Neural cell (in vitro differentiated cells): ENCODE measurements at regions not wholly inside any gene's neighbourhood (a gene's known extent, or its start where the extent isn't known, plus 50 kb on each side); places are given as distances from the start of the nearest gene placed in this dataset.
"Not testable (repeated sequence)": the region's sequence is repeated elsewhere in the genome, so short reads cannot be mapped to it uniquely, and the experiment has no call there.

Experiments used
- H2AFZ ChIP-seq: fragments of 200-600, 300-800 bp; sonication (generic), shearing (Covaris generic); 2 replicates; pipeline ENCODE4 v1.6.0; 2014; ENCODE audit warnings: low read depth, mild to moderate bottlenecking, antibody characterized with exemption, low read length, moderate library complexity
- H3F3A ChIP-seq: fragments of 200-600 bp; shearing (Covaris generic); 2 replicates; pipeline ENCODE4 v1.6.1; 2016; ENCODE audit warnings: mild to moderate bottlenecking, moderate library complexity, mixed read lengths, antibody characterized with exemption, low read length; ENCODE audit not compliant: insufficient read depth, poor library complexity, severe bottlenecking
- H3K27ac ChIP-seq: fragments of 200-600, 300-800 bp; sonication (generic), shearing (Covaris generic); 2 replicates; pipeline ENCODE4 v1.5.1; 2014; ENCODE audit warnings: mild to moderate bottlenecking, low read length, moderate library complexity
- H3K27me3 ChIP-seq: fragments of 300-800, 200-600 bp; sonication (generic), shearing (Covaris generic); 2 replicates; pipeline ENCODE4 v1.6.0; 2014; ENCODE audit warnings: mild to moderate bottlenecking, low read depth, low read length, moderate library complexity; ENCODE audit not compliant: insufficient read depth
- H3K36me3 ChIP-seq: fragments of 300-800, 200-600 bp; sonication (generic), shearing (Covaris generic); 2 replicates; pipeline ENCODE4 v1.5.1; 2014; ENCODE audit warnings: mild to moderate bottlenecking, antibody characterized with exemption, low read length, moderate library complexity; ENCODE audit not compliant: insufficient read depth
- H3K4me2 ChIP-seq: fragments of 300-800, 200-600 bp; sonication (generic), shearing (Covaris generic); 2 replicates; pipeline ENCODE4 v1.6.0; 2014; ENCODE audit warnings: mild to moderate bottlenecking, low read length
- H3K4me3 ChIP-seq: fragments of 300-800, 200-600 bp; sonication (generic), shearing (Covaris generic); 2 replicates; pipeline ENCODE4 v1.5.1; 2014; ENCODE audit warnings: mild to moderate bottlenecking, low read length, moderate library complexity
- H3K79me2 ChIP-seq: fragments of 200-600 bp; shearing (Covaris generic); replicated peaks from 2 replicates; pipeline ENCODE4 v1.6.0; 2014; ENCODE audit warnings: mild to moderate bottlenecking, low read length, moderate library complexity; ENCODE audit not compliant: insufficient read depth
- H3K9ac ChIP-seq: fragments of 300-800, 200-600 bp; sonication (generic), shearing (Covaris generic); 2 replicates; pipeline ENCODE4 v1.6.1; 2016; ENCODE audit warnings: mild to moderate bottlenecking, low read length, mixed read lengths
- H3K9me2 ChIP-seq: fragments of 200-600 bp; shearing (Covaris generic); 2 replicates; pipeline ENCODE4 v1.6.1; 2016; ENCODE audit warnings: mild to moderate bottlenecking, low read length, mixed read lengths; ENCODE audit not compliant: insufficient read depth
- H3K9me3 ChIP-seq: fragments of 200-600, 300-800 bp; sonication (generic), shearing (Covaris generic); 2 replicates; pipeline ENCODE4 v1.6.1; 2016; ENCODE audit warnings: mild to moderate bottlenecking, mixed run types, low read length, moderate library complexity, mixed read lengths
- H4K20me1 ChIP-seq: fragments of 200-600 bp; shearing (Covaris generic); 2 replicates; pipeline ENCODE4 v1.6.1; 2016; ENCODE audit warnings: mild to moderate bottlenecking, mixed run types; ENCODE audit not compliant: insufficient read depth
- EP300 ChIP-seq: fragments of 450-650 bp; conservative IDR thresholded peaks from 2 replicates; pipeline ENCODE4 v1.6.1; 2014; ENCODE audit warnings: antibody characterized with exemption, mild to moderate bottlenecking, moderate library complexity; ENCODE audit not compliant: poor library complexity, severe bottlenecking
- EZH2 ChIP-seq: fragments of 200-600, 300-800 bp; shearing (Covaris generic), sonication (generic); IDR thresholded peaks from 2 replicates; pipeline ENCODE4 v1.6.1; 2014; ENCODE audit warnings: antibody characterized with exemption, low read length, borderline replicate concordance, mild to moderate bottlenecking; ENCODE audit not compliant: insufficient read depth, poor library complexity, severe bottlenecking
- MXI1 ChIP-seq: fragments of 450-650 bp; conservative IDR thresholded peaks from 2 replicates; pipeline ENCODE4 v1.6.1; 2014; ENCODE audit warnings: antibody characterized with exemption, mild to moderate bottlenecking; ENCODE audit not compliant: poor library complexity, severe bottlenecking
- POLR2AphosphoS5 ChIP-seq: IDR thresholded peaks from 2 replicates; pipeline ENCODE4 v1.6.1; 2012
- RAD21 ChIP-seq: fragments of 450-650 bp; conservative IDR thresholded peaks from 2 replicates; pipeline ENCODE4 v1.6.1; 2014; ENCODE audit warnings: antibody characterized with exemption, mild to moderate bottlenecking, moderate library complexity
- SMC3 ChIP-seq: fragments of 450-650 bp; conservative IDR thresholded peaks from 2 replicates; pipeline ENCODE4 v1.6.1; 2014; ENCODE audit warnings: antibody characterized with exemption, mild to moderate bottlenecking, moderate library complexity; ENCODE audit not compliant: poor library complexity
- TAF1 ChIP-seq: IDR thresholded peaks from 2 replicates; pipeline ENCODE4 v1.6.1; 2012; ENCODE audit warnings: low read depth
- TF ChIP-seq, protein P1 (sequence below): IDR thresholded peaks from 2 replicates; pipeline ENCODE4 v1.6.1; 2012; ENCODE audit warnings: borderline replicate concordance
- TF ChIP-seq, protein P2 (sequence below): fragments of 450-650 bp; IDR thresholded peaks from 2 replicates; pipeline ENCODE4 v1.5.1; 2014; ENCODE audit warnings: antibody characterized with exemption, mild to moderate bottlenecking, moderate library complexity; ENCODE audit not compliant: poor library complexity, severe bottlenecking

DNA sequence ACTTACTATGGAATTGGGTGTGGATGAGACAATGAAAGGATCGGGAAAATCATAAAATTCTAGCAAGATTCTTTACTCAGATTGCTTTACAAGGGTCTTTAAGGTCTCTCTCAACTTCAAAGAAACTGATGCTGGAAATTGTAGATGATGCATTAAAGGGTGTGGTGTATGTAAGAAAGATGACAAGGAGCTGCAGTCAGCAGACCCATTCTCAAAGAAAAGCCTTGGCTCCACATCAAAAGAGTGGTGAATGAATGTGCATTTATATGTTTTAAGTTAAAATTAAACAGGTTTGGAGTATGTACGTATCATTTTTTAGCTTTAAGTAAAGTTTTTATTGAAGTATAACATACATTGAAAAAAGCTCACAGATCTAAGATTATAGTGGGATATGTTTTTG is 194.5 kb downstream of the C12orf75 start:
- no peaks in the 10 kb centered on the region for H3K9me2 ChIP-seq
- H3K27me3 ChIP-seq = no peaks in the 10 kb centered on the region
- no peaks in the 10 kb centered on the region for H3K36me3 ChIP-seq
- H3K9me3 ChIP-seq = no peaks in the 10 kb centered on the region
- H3K79me2 ChIP-seq = no peaks in the 10 kb centered on the region
- H3K4me2 ChIP-seq = no peak overlapping the region
- TF ChIP-seq EZH2 (no peak), RAD21 (no peak), SMC3 (no peak), MXI1 (no peak), EP300 (no peak), POLR2AphosphoS5 (no peak), TAF1 (no peak)
- TF ChIP-seq, protein P1, sequence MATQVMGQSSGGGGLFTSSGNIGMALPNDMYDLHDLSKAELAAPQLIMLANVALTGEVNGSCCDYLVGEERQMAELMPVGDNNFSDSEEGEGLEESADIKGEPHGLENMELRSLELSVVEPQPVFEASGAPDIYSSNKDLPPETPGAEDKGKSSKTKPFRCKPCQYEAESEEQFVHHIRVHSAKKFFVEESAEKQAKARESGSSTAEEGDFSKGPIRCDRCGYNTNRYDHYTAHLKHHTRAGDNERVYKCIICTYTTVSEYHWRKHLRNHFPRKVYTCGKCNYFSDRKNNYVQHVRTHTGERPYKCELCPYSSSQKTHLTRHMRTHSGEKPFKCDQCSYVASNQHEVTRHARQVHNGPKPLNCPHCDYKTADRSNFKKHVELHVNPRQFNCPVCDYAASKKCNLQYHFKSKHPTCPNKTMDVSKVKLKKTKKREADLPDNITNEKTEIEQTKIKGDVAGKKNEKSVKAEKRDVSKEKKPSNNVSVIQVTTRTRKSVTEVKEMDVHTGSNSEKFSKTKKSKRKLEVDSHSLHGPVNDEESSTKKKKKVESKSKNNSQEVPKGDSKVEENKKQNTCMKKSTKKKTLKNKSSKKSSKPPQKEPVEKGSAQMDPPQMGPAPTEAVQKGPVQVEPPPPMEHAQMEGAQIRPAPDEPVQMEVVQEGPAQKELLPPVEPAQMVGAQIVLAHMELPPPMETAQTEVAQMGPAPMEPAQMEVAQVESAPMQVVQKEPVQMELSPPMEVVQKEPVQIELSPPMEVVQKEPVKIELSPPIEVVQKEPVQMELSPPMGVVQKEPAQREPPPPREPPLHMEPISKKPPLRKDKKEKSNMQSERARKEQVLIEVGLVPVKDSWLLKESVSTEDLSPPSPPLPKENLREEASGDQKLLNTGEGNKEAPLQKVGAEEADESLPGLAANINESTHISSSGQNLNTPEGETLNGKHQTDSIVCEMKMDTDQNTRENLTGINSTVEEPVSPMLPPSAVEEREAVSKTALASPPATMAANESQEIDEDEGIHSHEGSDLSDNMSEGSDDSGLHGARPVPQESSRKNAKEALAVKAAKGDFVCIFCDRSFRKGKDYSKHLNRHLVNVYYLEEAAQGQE = no peak
- TF ChIP-seq, protein P2, sequence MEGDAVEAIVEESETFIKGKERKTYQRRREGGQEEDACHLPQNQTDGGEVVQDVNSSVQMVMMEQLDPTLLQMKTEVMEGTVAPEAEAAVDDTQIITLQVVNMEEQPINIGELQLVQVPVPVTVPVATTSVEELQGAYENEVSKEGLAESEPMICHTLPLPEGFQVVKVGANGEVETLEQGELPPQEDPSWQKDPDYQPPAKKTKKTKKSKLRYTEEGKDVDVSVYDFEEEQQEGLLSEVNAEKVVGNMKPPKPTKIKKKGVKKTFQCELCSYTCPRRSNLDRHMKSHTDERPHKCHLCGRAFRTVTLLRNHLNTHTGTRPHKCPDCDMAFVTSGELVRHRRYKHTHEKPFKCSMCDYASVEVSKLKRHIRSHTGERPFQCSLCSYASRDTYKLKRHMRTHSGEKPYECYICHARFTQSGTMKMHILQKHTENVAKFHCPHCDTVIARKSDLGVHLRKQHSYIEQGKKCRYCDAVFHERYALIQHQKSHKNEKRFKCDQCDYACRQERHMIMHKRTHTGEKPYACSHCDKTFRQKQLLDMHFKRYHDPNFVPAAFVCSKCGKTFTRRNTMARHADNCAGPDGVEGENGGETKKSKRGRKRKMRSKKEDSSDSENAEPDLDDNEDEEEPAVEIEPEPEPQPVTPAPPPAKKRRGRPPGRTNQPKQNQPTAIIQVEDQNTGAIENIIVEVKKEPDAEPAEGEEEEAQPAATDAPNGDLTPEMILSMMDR = no peak
- H3F3A ChIP-seq = no peaks in the 10 kb centered on the region
- no peak overlapping the region for H3K4me3 ChIP-seq
- H3K27ac ChIP-seq = no peak overlapping the region
- no peak overlapping the region for H3K9ac ChIP-seq
- H4K20me1 ChIP-seq = no peaks in the 10 kb centered on the region
- no peak overlapping the region for H2AFZ ChIP-seq

DNA sequence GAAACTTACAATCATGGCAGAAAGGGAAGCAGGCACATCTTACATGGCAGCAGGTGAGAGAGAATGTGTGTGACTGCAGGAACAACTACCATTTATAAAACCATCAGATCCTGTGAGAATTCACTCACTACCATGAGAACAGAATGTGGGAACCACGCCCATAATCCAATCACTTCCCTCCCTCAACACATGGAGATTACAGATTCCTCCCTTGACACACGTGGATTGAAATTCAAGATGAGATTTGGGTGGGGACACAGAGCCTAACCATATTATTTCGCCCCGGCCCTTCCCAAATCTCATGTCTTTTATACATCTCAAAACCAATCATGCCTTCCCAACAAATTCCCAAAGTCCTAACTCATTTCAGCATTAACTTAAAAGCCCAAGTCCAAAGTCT is 203.6 kb downstream of the C12orf75 start:
- Histone ChIP-seq H3K27me3 (no peaks in the 10 kb centered on the region), H3K27ac (no peak overlapping the region), H3K9me2 (no peaks in the 10 kb centered on the region), H3K36me3 (no peaks in the 10 kb centered on the region), H3K79me2 (no peaks in the 10 kb centered on the region), H2AFZ (no peak overlapping the region), H4K20me1 (no peaks in the 10 kb centered on the region), H3K9me3 (peaks cover 4% of the 10 kb centered on the region), H3K4me2 (no peak overlapping the region), H3F3A (no peaks in the 10 kb centered on the region), H3K9ac (no peak overlapping the region), H3K4me3 (no peak overlapping the region)
- TF ChIP-seq TAF1 (no peak), EZH2 (no peak), EP300 (no peak)
- TF ChIP-seq, protein P1 = no peak

DNA sequence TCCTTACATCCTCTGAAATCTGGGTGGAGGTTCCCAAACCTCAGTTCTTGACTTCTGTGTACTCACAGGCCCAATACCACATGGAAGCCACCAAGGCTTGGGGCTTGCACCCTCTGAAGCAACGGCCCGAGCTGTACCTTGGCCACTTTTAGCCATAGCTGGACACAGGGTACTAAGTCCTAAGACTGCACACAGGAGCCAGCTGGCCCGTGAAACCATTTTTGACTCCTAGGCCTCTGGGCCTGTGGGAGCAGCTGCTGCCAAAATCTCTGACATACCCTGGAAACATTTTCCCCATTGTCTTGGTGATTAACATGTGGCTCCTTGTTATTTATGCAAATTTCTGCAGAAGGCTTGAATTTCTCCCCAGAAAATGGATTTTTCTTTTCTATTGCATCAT is 204.5 kb downstream of the C12orf75 start:
- H3K4me2 ChIP-seq, H3K27me3 ChIP-seq, H3F3A ChIP-seq, H3K36me3 ChIP-seq, H3K9me2 ChIP-seq, H3K9me3 ChIP-seq, H4K20me1 ChIP-seq, H3K79me2 ChIP-seq, H3K4me3 ChIP-seq, H3K9ac ChIP-seq, H3K27ac ChIP-seq, H2AFZ ChIP-seq: not testable (repeated sequence)
